CD4-positive, alpha-beta T cell treated with Interleukin-15 for 1 hour (primary cell): ENCODE measurements at regions not wholly inside any gene's neighbourhood (a gene's known extent, or its start where the extent isn't known, plus 50 kb on each side); places are given as distances from the start of the nearest gene placed in this dataset.

Experiments
- DNase-seq: peaks from one replicate; pipeline ENCODE4 v3.0.0-alpha.2; 2020

DNA sequence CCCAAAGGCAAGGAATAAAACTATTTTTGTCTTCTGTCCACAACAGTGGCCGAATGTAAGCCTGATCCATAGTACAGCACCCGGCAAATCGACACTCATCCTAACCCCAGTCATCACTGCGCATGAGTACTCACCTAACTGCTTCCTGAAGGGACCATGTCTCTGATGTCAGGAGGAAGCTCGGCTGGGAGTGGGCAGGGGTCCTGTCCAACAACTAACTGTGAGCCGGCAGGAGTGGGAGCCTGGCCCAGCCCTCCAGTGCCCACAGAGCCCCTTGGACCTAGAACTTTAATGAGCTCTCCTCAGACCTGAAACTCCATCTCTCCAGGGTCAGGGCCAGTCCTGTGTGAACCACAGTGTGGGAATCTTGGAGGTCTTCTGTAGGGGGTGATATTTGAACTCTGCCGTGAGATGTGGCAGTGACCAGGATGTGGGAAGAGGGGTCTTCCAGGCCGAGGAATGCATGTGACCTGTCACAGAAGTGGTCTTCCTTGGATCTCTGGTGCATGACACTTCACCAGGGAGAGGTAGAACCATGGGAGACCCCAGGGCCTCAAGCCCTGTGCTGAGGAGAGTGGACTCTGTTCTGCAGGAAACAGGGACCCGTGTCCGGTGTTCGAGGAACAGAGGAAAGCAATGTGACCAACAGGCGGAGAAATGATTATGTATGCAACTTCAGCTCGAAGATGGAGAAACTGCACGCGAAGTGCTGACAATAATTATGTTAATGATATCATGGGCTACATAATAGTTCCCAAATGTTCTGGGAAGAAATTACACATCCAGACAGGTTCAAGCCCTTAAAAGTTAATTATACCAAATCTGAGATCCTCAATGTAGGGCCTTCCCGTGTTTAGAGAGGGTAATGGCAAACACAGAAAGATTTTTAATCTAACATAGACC lies 240.1 kb upstream of the HDAC4 start:
- no peak for DNase-seq

GRCh38 chr2:239640210-239640609 lies 239.4 kb upstream of the HDAC4 start:
- no peak for DNase-seq

- DNase-seq: no peak
Observed at GRCh38 chr2:239639421-239640185, 238.8 kb upstream of the HDAC4 start.

DNA sequence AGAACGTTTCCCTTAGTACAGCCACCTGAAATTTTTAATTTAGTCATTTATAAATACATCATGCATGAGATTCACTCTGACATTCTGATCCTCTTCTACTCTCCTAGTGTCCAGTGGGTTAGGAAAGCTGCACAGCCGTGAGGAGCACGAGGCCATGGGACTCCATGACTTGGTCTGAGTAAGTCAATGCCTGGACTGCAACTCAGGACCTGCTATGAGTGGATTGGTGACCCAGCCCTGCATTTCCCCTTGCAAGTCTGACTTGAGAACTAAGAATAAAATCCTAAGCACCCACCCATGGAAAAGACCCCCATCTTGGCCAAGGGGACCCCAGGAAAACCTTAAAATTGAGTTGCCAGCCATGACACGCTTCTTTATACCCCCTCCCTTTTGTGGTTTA lies 237.6 kb upstream of the HDAC4 start:
- no peak for DNase-seq

DNA sequence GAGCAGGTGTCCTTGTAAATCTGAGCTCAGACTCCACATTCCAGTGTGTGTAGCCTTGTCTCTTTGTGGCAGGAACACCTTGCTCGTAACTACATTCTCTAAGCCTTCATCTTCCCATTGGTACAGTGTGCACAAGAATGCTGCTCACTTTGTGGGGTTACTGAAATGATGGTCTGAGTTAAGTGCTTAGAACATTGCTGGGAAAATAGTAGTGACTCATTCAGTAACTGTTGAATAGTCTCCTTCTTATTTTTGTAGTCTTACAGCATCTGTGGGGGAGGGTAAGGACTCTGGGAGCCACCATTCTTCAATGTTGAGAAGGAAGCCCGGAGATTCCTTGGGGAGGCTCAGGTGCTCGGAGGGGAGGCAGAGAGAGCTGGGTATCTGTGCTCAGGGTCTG lies 236.0 kb upstream of the HDAC4 start:
- DNase-seq: no peak

GRCh38 chr2:239634769-239635168 lies 233.9 kb upstream of the HDAC4 start:
- no peak for DNase-seq

GRCh38 chr2:239630618-239631286 lies 229.9 kb upstream of the HDAC4 start:
- DNase-seq: no peak

- DNase-seq: no peak
Observed at GRCh38 chr2:239629926-239630617, 229.3 kb upstream of the HDAC4 start.

DNA sequence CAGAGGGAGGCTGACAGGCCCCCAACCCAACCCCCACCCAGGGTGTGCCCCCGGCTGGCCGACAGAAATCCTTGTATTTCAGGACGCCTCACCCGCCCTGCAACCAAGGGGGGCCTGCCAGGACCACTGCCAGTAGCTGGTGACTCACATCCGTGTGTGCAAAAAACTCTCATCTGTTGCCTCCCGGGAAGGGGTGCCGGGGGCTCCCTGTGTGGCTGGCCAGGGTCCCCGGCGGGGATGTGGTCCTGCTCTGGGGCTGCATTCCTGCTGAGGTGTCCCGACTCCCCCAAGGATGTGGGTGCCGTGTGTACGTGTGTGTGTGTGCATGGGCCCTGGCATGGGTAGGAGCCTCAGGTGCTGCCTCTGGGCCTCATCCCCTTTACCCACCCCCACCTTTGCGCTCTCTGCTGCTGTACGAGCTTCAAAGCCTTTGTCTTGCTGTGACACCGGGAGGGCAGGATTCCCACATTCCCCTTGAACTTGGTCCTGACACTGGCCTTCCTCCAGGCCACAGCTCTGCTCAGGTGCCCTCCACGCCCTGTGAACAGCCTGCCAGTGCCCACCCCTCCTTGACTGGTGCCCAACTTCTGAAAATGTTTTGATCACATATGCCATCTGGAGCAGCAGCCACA lies 226.3 kb upstream of the HDAC4 start:
- DNase-seq: no peak

DNA sequence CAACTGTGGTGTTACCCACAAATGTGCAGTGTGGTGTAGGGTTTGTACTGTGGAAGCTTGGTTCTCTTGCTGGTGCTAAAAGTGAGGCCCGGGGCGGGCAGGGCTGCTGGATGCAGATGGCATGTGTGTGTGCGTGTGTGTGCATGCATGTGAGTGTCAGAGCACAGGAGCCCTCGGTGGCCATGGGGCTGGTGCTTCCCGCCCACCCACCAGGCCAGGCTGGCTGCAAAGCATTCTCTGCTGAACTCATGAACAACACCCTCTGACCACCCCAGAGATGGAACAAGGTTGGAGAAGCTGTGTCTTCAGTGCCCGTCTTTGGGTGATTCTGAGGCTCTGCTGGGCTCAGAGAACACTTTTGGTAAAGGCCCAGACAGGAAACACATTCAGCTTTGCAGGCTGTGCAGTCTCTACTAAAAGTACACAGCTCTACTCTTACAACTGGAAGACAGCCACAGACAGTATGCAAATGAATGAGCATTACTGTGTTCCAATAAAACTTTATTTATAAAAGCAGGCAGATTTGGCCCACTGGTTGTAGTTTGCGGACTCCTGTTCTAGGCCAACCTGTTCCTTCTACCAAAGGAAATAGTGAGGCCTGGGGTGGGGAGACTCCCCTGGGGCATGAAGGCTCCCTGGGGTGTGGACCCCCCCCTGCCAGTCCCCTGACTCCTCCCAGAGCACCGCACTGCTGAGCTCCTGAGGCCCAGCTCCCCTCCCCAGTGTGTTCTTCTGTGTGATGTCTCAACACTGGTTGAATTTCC lies 225.3 kb upstream of the HDAC4 start:
- DNase-seq: no peak

DNA sequence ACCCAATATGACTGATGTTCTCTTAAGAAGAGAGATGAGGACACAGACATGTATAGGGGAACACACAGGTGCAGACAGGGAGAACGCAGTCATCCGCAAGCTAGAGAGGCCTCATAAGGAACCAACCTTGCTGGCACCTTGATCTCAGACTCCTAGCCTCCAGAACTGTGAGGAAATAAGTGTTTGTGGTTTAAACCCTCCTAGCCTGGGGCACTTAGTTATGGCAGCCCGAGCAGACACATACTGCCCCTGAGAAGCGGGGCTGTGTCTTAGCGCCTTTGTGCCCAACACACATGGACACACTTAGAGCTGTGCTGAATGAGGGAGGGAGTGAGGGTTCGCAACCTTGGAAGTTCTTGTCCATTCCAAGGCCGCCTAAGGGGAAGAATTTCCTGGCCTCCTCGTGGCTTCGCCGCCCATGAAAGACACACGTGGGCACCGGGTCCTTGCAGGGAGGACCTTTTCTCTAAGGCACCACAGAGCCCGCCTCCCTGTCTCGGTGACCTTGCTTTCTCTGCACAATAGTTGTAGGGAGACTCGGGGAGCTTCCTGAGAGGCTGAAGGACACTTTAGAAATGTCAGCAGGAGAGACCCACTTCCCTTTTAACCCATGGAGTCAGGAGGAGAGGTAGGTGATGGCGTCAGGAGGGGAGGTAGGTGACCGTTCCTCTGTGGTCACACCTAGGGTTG lies 224.5 kb upstream of the HDAC4 start:
- DNase-seq: no peak

DNA sequence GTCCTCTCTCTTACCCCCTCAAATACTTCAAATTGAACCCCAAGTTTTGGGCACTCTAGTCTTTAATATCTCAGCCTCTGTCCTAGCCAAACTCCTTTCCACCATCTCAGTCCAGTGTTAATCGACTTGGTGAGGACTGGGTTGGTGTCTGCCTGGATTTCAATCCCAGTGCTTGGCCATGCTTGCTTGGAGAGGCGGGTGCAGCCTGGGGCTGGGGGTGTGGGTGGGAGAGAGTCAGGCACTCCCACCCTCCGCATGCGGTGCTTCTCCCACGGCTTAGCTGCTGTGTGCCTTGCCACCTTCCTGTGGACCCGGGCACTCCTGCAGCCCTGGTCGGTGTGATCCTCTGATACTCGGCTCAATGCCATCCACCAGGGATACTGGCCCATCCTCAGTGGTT lies 220.8 kb upstream of the HDAC4 start:
- no peak for DNase-seq

GRCh38 chr2:239619369-239619768 lies 218.5 kb upstream of the HDAC4 start:
- no peak for DNase-seq

DNA sequence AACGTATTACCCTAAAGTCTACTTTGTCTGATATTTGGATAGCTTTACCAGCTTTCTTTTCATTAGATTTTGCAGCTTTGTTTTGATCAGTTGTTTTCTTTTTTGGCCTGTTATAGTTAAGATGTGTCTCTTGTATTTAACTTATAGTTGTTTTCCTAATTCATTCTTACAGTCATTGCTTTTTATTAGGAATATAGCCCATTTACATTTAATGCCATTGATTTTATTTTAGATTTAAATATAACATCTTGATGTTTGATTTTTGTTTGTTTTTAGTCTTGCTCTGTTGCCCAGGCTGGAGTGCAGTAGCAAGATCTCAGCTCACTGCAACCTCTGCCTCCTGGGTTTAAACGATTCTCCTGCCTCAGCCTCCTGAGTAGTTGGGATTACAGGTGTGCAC lies 215.9 kb upstream of the HDAC4 start:
- DNase-seq: no peak

DNA sequence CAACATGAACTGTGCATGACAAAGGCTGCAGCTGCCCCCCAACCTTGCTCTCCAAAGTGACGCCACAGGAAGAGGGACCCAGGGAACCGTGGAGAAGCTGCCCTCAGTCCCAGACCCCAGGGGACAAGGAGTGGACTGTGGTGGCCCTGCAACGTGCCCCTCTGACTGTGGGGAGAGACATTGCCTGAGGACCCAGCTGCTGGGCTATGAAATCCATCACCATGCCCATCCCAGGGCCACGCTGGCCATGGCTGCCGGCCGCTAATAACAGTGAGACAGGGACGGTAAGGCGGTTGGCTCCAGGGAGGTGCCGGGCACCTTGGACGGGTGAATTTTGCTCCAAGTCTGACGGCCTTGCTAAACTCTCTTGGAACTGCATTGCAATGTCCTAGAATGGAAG lies 211.3 kb upstream of the HDAC4 start:
- no peak for DNase-seq

GRCh38 chr2:239611222-239611795 lies 210.5 kb upstream of the HDAC4 start:
- DNase-seq: no peak

- no peak for DNase-seq
Observed at GRCh38 chr2:239610457-239611221, 209.8 kb upstream of the HDAC4 start.

DNA sequence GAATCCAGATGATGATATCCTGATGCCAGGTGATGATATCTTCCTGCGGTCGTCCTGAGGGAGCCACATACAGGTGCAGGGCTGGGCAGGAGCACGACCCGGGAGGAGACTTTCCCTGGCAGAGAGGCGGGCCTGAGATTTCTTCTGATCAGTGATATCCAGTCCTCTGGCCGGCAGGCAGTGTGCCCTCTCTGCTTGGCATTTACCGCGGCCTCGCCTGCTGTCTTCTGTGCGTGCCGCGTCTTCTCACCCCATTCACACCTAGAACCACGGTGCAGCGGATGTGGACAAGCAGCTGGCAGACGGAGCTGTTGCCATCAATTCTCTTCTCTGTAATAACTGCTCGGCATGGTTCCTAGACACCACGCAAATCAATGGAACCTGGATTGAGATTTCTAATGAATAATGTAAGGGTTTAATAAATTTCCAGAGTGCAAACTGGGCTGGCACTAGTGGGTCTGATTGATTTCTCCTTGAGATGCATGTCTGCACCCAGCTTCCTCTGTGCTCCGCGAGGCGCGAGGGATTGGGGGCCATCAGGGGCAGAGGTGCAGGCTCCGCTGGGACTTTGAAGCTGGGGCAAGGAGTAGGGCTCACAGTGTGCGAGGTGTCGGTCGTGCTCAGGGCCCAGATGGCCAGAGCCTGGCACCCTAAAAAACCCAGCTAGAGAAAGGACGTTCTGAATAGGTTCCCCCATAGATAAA lies 208.9 kb upstream of the HDAC4 start:
- no peak for DNase-seq

- no peak for DNase-seq
Observed at GRCh38 chr2:239609162-239609561, 208.3 kb upstream of the HDAC4 start.
